ENCODE measurements at regions not wholly inside any gene's neighbourhood (a gene's known extent, or its start where the extent isn't known, plus 50 kb on each side); places are given as distances from the start of the nearest gene placed in this dataset.

- H3K4me2 ChIP-seq (ENCODE audit: low read length): no peak overlapping the region
- H3K9me3 ChIP-seq (ENCODE audit: control insufficient read depth in 1 of 2, insufficient read depth in 1 of 2, low read depth in 1 of 2, low read length in 2 of 2): no peaks in the 10 kb centered on the region
- no peaks in the 10 kb centered on the region for H3K4me1 ChIP-seq (ENCODE audit: control insufficient read depth in 1 of 2, insufficient read depth in 2 of 2, low read length in 2 of 2)
- H3K79me2 ChIP-seq (ENCODE audit: insufficient read depth, low read length): no peaks in the 10 kb centered on the region
- no peak for ATAC-seq
- no peaks in the 10 kb centered on the region for H3K27me3 ChIP-seq (ENCODE audit: insufficient read depth, low read length)
- no peak overlapping the region for H2AFZ ChIP-seq (ENCODE audit: low read depth, low read length, poor library complexity, severe bottlenecking)
- DNase-seq (ENCODE audit: low read depth, low spot score): no peak
- no peaks in the 10 kb centered on the region for H4K20me1 ChIP-seq (ENCODE audit: insufficient read depth)
- no peak overlapping the region for H3K9ac ChIP-seq (ENCODE audit: low read length)
- no peaks in the 10 kb centered on the region for H3K36me3 ChIP-seq (ENCODE audit: control insufficient read depth in 1 of 2, insufficient read depth in 2 of 2, low read length in 2 of 2)
- no peak overlapping the region for H3K27ac ChIP-seq (ENCODE audit: low read depth, low read length)
- H3K4me3 ChIP-seq (replicated peaks in 1 of 2; ENCODE audit: low read depth in 1 of 2, low read length in 2 of 2): no peak overlapping the region
- ChIA-PET POLR2A (no interaction called here), CTCF (no interaction called here), RAD21 (ENCODE audit: low non-redundant PET in 1 of 2, low total read pairs in 2 of 2, uncharacterized antibody in 2 of 2, unreplicated experiment in 2 of 2) (no interaction called here)
- intact Hi-C loops (cut with micrococcal nuclease): no loop called here
- TF ChIP-seq, protein P1, sequence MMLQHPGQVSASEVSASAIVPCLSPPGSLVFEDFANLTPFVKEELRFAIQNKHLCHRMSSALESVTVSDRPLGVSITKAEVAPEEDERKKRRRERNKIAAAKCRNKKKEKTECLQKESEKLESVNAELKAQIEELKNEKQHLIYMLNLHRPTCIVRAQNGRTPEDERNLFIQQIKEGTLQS (IDR thresholded peaks at IDR 0.05): no peak
- TF ChIP-seq SRF (IDR thresholded peaks at IDR 0.05; ENCODE audit: low read depth): no peak
- no peak for TF ChIP-seq ELF1 (IDR thresholded peaks at IDR 0.05; ENCODE audit: borderline replicate concordance, low read depth)
- no peak for TF ChIP-seq EZH2 (IDR thresholded peaks at IDR 0.05)
- no peak for TF ChIP-seq RAD21 (IDR thresholded peaks at IDR 0.05; ENCODE audit: low read depth)
- TF ChIP-seq CEBPB (IDR thresholded peaks at IDR 0.05; ENCODE audit: low read depth): no peak
- TF ChIP-seq, protein P2, sequence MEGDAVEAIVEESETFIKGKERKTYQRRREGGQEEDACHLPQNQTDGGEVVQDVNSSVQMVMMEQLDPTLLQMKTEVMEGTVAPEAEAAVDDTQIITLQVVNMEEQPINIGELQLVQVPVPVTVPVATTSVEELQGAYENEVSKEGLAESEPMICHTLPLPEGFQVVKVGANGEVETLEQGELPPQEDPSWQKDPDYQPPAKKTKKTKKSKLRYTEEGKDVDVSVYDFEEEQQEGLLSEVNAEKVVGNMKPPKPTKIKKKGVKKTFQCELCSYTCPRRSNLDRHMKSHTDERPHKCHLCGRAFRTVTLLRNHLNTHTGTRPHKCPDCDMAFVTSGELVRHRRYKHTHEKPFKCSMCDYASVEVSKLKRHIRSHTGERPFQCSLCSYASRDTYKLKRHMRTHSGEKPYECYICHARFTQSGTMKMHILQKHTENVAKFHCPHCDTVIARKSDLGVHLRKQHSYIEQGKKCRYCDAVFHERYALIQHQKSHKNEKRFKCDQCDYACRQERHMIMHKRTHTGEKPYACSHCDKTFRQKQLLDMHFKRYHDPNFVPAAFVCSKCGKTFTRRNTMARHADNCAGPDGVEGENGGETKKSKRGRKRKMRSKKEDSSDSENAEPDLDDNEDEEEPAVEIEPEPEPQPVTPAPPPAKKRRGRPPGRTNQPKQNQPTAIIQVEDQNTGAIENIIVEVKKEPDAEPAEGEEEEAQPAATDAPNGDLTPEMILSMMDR (IDR thresholded peaks at IDR 0.05 in 2 of 3, conservative IDR thresholded peaks at IDR 0.05 in 1 of 3; ENCODE audit: borderline replicate concordance in 1 of 3, insufficient read depth in 1 of 3, low read depth in 2 of 3, low read length in 2 of 3): no peak
- no peak for TF ChIP-seq TCF7L2 (IDR thresholded peaks at IDR 0.05; ENCODE audit: borderline replicate concordance, extremely low read depth, insufficient read depth, insufficient read length)
- TF ChIP-seq EZH2phosphoT487 (IDR thresholded peaks at IDR 0.05; ENCODE audit: borderline replicate concordance): no peak
- no peak for TF ChIP-seq YY1 (IDR thresholded peaks at IDR 0.05; ENCODE audit: extremely low read depth, insufficient replicate concordance, low read depth, low read length)
- no peak for TF ChIP-seq ZFX (IDR thresholded peaks at IDR 0.05)
- TF ChIP-seq MAX (IDR thresholded peaks at IDR 0.05): no peak
- TF ChIP-seq JUND (IDR thresholded peaks at IDR 0.05): no peak
- no peak for TF ChIP-seq FOSL1 (IDR thresholded peaks at IDR 0.05; ENCODE audit: low read depth)
- BruUV-seq (replicated peaks): no TSS peak
- no peaks in the 10 kb centered on the region for H3K9me2 ChIP-seq (ENCODE audit: insufficient read depth)
These were observed 717.5 kb downstream of the TFAP2A start for GRCh38 chr6:9697263-9697931.
